GM12874 (cell line): ENCODE measurements at regions not wholly inside any gene's neighbourhood (a gene's known extent, or its start where the extent isn't known, plus 50 kb on each side); places are given as distances from the start of the nearest gene placed in this dataset.

Experiments used
- CTCF ChIP-seq: IDR thresholded peaks from 2 replicates; pipeline ENCODE4 v1.5.1; 2011; ENCODE audit warnings: low read depth, mild to moderate bottlenecking, control low read depth, low read length, moderate library complexity; ENCODE audit not compliant: insufficient read depth

DNA sequence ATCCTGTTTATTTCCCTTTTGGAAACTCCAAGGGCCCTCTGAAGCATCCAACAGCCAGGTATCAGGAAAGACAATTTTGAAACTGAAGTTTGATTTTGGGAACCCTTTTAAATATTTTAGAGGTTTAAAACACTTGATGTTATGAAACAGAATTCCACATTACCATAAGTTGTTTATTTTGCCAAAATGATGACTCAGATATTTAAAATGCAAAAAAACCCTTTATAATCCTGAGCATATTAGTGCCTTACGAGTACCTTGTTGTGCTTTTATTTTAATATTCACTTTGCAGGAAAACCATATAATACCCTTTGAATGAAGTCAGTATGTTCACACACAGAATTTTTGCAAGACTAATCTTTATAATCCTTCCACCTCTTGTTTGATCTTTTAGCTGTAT is 765.1 kb upstream of the CA10 start:
- TF ChIP-seq CTCF = no peak

- no peak for TF ChIP-seq CTCF
Observed at GRCh38 chr17:52899235-52899634, 740.7 kb upstream of the CA10 start.

GRCh38 chr17:52895272-52895671 is 736.8 kb upstream of the CA10 start:
- no peak for TF ChIP-seq CTCF

GRCh38 chr17:52892334-52892733 is 733.8 kb upstream of the CA10 start:
- TF ChIP-seq CTCF = no peak

DNA sequence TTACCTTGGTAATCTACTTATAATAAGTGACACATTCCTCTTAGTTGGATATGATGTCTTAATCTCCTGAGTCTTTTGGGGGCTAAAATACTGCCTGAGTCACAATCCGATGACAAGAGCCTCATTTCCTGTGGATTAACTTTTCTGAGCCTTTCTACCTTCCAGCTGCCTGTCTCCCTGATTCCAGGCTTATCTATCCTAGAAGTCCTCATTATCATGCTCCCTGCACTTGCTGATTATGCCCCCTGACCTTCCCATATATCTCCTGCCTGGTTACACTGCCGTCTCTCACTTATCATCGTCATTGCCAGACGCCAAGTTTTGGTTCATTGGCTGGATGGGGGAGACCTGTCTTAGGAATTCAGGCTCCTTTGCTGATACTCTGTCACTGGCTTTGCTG is 727.4 kb upstream of the CA10 start:
- TF ChIP-seq CTCF = no peak

DNA sequence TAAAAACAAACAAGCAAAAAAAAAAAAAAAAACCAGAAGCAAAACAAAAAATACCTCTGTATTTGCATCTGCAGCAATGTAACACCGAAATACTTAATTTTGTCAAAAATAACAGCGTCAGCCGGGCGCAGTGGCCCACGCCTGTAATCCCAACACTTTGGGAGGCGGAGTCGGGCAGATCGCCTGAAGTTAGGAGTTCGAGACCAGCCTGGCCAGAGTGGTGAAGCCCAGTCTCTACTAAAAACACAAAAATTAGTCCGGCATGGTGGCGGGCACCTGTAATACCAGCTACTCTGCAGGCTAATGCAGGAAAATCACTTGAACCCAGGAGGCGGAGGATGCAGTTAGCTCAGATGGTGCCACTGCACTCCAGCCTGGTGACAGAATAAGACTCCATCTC is 683.5 kb upstream of the CA10 start:
- no peak for TF ChIP-seq CTCF

GRCh38 chr17:52837492-52837891 is 679.0 kb upstream of the CA10 start:
- TF ChIP-seq CTCF = no peak

- no peak for TF ChIP-seq CTCF
Observed at GRCh38 chr17:52831536-52831935, 673.0 kb upstream of the CA10 start.
